GM12875 (cell line): ENCODE measurements at regions not wholly inside any gene's neighbourhood (a gene's known extent, or its start where the extent isn't known, plus 50 kb on each side); places are given as distances from the start of the nearest gene placed in this dataset.

Experiments
- H3K4me3 ChIP-seq: one replicate; pipeline ENCODE4 v1.5.1; 2011; ENCODE audit warnings: low read depth, low read length, control low read depth
- TF ChIP-seq, protein P1 (sequence below): IDR thresholded peaks from 2 replicates; pipeline ENCODE4 v1.5.1; 2011; ENCODE audit warnings: low read depth, mild to moderate bottlenecking, control low read depth, inconsistent platforms, low read length, moderate library complexity, borderline replicate concordance; ENCODE audit not compliant: insufficient read depth

GRCh38 chr11:20243974-20244373 lies 83.7 kb upstream of the DBX1 start:
- TF ChIP-seq, protein P1, sequence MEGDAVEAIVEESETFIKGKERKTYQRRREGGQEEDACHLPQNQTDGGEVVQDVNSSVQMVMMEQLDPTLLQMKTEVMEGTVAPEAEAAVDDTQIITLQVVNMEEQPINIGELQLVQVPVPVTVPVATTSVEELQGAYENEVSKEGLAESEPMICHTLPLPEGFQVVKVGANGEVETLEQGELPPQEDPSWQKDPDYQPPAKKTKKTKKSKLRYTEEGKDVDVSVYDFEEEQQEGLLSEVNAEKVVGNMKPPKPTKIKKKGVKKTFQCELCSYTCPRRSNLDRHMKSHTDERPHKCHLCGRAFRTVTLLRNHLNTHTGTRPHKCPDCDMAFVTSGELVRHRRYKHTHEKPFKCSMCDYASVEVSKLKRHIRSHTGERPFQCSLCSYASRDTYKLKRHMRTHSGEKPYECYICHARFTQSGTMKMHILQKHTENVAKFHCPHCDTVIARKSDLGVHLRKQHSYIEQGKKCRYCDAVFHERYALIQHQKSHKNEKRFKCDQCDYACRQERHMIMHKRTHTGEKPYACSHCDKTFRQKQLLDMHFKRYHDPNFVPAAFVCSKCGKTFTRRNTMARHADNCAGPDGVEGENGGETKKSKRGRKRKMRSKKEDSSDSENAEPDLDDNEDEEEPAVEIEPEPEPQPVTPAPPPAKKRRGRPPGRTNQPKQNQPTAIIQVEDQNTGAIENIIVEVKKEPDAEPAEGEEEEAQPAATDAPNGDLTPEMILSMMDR = peak; percentile 7; the same call in 1 of the 2 replicates
- no peak overlapping the region for H3K4me3 ChIP-seq

- TF ChIP-seq, protein P1 = no peak
- H3K4me3 ChIP-seq = no peak overlapping the region
These were observed 78.4 kb upstream of the DBX1 start for GRCh38 chr11:20238712-20239111.

DNA sequence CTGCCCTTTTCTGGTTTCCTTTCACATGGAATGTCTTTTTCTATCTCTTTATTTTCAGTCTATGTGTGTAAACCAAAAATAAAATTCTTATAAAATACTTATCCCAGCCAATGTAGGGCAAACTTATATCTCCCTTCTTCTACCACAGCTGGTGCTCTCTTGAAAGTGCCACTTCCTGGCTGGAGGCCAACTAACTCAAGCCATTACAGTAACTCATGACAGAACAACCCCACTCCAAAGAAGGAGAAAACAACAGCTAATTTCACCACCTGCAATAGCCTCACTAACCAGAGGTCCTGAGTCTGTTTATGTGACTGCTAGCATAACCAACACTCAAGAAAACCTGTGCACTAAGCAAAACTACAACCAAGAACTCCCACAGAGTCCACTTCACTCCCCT lies 74.9 kb upstream of the DBX1 start:
- TF ChIP-seq, protein P1 = no peak
- H3K4me3 ChIP-seq = no peak overlapping the region

DNA sequence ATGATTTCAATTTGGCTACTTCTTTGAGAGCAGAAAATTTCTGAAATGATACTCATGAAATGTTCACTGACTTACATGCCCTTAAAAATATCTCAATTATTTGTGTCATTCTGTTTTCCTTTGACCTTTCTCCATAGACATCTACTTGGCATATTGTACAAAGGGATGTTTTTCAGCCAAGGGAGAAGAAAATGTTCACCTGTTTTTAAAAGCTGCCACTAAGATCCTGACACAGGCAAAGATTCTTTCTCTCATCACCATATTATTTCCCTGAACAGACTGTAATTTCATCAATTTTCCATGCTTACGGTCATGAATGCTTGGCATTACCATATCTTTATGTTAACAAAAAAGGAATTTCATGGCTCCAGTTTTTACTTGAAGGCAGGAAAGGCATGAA lies 67.4 kb upstream of the DBX1 start:
- TF ChIP-seq, protein P1 = no peak
- no peak overlapping the region for H3K4me3 ChIP-seq

DNA sequence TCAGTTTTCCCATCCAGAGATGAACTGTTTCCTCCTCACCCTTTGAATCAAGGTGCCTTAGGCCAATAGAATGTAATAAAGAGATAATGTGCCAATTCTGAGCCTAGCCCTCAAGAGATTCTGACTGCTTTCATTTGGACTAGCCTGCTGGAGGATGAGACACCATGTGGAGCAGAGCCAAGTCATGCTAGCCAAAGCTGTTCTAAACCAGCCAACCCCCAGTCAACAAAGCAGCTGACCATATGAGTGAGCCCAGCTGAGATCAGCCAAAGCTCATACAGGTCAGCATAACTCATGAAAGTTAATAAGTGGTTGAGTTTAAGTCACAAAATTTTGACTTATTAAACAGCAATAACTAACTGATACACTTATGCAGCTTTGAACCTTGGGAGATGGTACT lies 66.7 kb upstream of the DBX1 start:
- H3K4me3 ChIP-seq = no peak overlapping the region
- TF ChIP-seq, protein P1 = no peak

DNA sequence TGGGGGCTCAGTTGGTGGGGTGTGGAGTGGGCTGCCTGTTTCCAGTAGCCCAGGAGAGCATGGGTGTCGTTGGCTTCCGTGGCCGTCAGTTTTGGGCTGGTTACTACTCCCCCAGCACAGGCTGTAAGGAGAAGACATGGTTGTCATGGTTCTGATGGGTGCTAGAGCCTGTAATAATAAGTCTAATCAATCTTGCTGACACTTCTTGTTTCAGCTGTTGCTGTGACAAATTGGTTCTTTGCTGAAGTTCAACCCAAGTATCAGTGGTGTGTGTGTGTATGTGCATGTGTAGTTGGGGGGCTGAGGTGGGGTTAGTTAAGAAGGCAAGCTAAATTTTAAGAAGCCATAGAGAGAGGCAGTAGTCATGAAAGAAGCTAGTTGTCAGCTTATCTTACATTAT lies 61.3 kb upstream of the DBX1 start:
- TF ChIP-seq, protein P1 = no peak
- H3K4me3 ChIP-seq = no peak overlapping the region

- TF ChIP-seq, protein P1 = no peak
- H3K4me3 ChIP-seq = no peak overlapping the region
These were observed 53.5 kb upstream of the DBX1 start for GRCh38 chr11:20213790-20214189.
